DOHH2 (cell line): ENCODE measurements at regions not wholly inside any gene's neighbourhood (a gene's known extent, or its start where the extent isn't known, plus 50 kb on each side); places are given as distances from the start of the nearest gene placed in this dataset.

Source experiments
- H3F3A ChIP-seq: fragments of 200-600 bp; sonication (generic), shearing (Covaris generic); 2 replicates; pipeline ENCODE4 v1.6.0; 2016; ENCODE audit warnings: antibody characterized with exemption, mild to moderate bottlenecking; ENCODE audit not compliant: control insufficient read depth, insufficient read depth
- H3K27ac ChIP-seq: fragments of 200-600 bp; sonication (generic); 2 replicates; pipeline ENCODE4 v1.5.1; 2014; ENCODE audit warnings: low read depth, mild to moderate bottlenecking, low read length, moderate library complexity
- H3K27me3 ChIP-seq: fragments of 200-600 bp; sonication (generic); 2 replicates; pipeline ENCODE4 v1.6.1; 2014; ENCODE audit warnings: mild to moderate bottlenecking, low read length, mixed read lengths; ENCODE audit not compliant: control insufficient read depth
- H3K36me3 ChIP-seq: fragments of 200-600 bp; sonication (generic); 2 replicates; pipeline ENCODE4 v1.6.1; 2014; ENCODE audit warnings: mild to moderate bottlenecking, low read length, moderate library complexity, mixed read lengths; ENCODE audit not compliant: control insufficient read depth
- H3K4me1 ChIP-seq: fragments of 200-600 bp; sonication (generic); 2 replicates; pipeline ENCODE4 v1.6.1; 2014; ENCODE audit warnings: mild to moderate bottlenecking, low read length, mixed read lengths; ENCODE audit not compliant: control insufficient read depth
- H3K4me2 ChIP-seq: fragments of 200-600 bp; sonication (generic); 2 replicates; pipeline ENCODE4 v1.6.0; 2014; ENCODE audit warnings: mild to moderate bottlenecking, low read length, moderate library complexity
- H3K4me3 ChIP-seq: fragments of 200-600 bp; sonication (generic); 2 replicates; pipeline ENCODE4 v1.5.1; 2014; ENCODE audit warnings: mild to moderate bottlenecking, low read length, mixed read lengths
- H3K79me2 ChIP-seq: fragments of 200-600 bp; sonication (generic); 2 replicates; pipeline ENCODE4 v1.6.1; 2014; ENCODE audit warnings: mild to moderate bottlenecking, low read length, mixed read lengths; ENCODE audit not compliant: control insufficient read depth
- H3K9me2 ChIP-seq: fragments of 200-600 bp; sonication (generic); replicated peaks from 2 replicates; pipeline ENCODE4 v1.6.1; 2014; ENCODE audit warnings: mild to moderate bottlenecking, low read length, mixed read lengths; ENCODE audit not compliant: control insufficient read depth
- H3K9me3 ChIP-seq: fragments of 200-600 bp; sonication (generic); 2 replicates; pipeline ENCODE4 v1.6.1; 2014; ENCODE audit warnings: antibody characterized with exemption, low read length, mixed read lengths; ENCODE audit not compliant: control insufficient read depth, insufficient read depth
- H4K20me1 ChIP-seq: fragments of 200-600 bp; sonication (generic); 2 replicates; pipeline ENCODE4 v1.6.0; 2014; ENCODE audit warnings: low read depth, mild to moderate bottlenecking, antibody characterized with exemption, low read length, moderate library complexity; ENCODE audit not compliant: control insufficient read depth, insufficient read depth
- EZH2phosphoT487 ChIP-seq: fragments of 200-600 bp; sonication (generic); IDR thresholded peaks from 2 replicates; pipeline ENCODE4 v1.6.1; 2017; ENCODE audit warnings: borderline replicate concordance, mild to moderate bottlenecking, antibody characterized with exemption, low read length, moderate library complexity, mixed read lengths
- TF ChIP-seq, protein P1 (sequence below): fragments of 200-600 bp; sonication (generic); IDR thresholded peaks from one replicate; pipeline ENCODE4 v1.5.1; 2014; ENCODE audit warnings: antibody characterized with exemption, mild to moderate bottlenecking, low read depth, low read length; ENCODE audit not compliant: poor library complexity, severe bottlenecking

DNA sequence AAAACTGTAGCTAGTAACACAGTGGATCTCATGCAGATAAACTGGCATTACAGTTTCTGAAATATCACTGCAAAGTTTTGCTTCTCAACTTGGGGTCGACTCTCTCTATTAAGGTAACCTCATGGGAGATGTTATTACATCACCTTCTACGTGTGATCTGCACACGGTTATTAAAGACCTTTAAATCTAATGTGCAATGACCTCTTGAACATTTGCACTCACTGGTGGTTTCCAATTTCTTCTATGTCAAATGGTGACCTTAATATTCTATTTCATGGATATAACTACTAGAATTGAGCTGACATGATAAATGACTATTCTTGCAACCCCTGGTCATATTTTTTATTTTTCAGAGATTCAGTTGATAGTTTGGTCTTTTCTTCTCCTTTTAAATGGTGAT lies 191.3 kb downstream of the PPP1R3A start:
- Histone ChIP-seq H3K79me2 (no peaks in the 10 kb centered on the region), H3K4me3 (no peak overlapping the region), H3K9me2 (no peaks in the 10 kb centered on the region), H3K36me3 (no peaks in the 10 kb centered on the region), H3K27me3 (no peaks in the 10 kb centered on the region), H3K4me2 (no peak overlapping the region), H3F3A (no peaks in the 10 kb centered on the region), H3K4me1 (no peaks in the 10 kb centered on the region), H4K20me1 (no peaks in the 10 kb centered on the region), H3K27ac (no peak overlapping the region), H3K9me3 (no peaks in the 10 kb centered on the region)
- TF ChIP-seq EZH2phosphoT487, result no peak
- TF ChIP-seq, protein P1, sequence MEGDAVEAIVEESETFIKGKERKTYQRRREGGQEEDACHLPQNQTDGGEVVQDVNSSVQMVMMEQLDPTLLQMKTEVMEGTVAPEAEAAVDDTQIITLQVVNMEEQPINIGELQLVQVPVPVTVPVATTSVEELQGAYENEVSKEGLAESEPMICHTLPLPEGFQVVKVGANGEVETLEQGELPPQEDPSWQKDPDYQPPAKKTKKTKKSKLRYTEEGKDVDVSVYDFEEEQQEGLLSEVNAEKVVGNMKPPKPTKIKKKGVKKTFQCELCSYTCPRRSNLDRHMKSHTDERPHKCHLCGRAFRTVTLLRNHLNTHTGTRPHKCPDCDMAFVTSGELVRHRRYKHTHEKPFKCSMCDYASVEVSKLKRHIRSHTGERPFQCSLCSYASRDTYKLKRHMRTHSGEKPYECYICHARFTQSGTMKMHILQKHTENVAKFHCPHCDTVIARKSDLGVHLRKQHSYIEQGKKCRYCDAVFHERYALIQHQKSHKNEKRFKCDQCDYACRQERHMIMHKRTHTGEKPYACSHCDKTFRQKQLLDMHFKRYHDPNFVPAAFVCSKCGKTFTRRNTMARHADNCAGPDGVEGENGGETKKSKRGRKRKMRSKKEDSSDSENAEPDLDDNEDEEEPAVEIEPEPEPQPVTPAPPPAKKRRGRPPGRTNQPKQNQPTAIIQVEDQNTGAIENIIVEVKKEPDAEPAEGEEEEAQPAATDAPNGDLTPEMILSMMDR, result no peak

DNA sequence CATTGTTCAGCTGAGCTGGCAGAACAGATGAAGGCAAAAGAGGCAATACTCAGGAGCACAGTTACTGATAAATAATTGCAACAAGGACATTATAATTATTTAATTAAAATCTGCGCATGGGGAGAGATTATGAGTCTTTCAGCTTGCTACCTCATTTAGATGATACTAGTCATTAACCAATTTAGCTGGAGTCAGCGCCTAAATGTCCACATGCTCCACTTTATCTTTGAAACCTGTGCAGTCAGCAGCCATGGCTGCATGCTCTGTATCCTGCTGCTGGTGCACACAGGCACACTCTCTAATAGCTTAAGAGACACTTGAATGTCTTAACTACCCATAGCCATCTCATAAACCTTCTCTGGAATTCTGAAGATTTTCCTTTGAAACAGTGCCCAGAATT lies 196.8 kb downstream of the PPP1R3A start:
- no peak overlapping the region for H3K4me2 ChIP-seq
- no peaks in the 10 kb centered on the region for H3K4me1 ChIP-seq
- H3K79me2 ChIP-seq, result no peaks in the 10 kb centered on the region
- H3K27ac ChIP-seq, result no peak overlapping the region
- H3K9me2 ChIP-seq, result no peaks in the 10 kb centered on the region
- no peaks in the 10 kb centered on the region for H3K9me3 ChIP-seq
- no peak overlapping the region for H3K4me3 ChIP-seq
- TF ChIP-seq EZH2phosphoT487, result no peak
- TF ChIP-seq, protein P1, result no peak
- H3K36me3 ChIP-seq, result no peaks in the 10 kb centered on the region
- H3K27me3 ChIP-seq, result no peaks in the 10 kb centered on the region
- no peaks in the 10 kb centered on the region for H4K20me1 ChIP-seq
- H3F3A ChIP-seq, result no peaks in the 10 kb centered on the region

DNA sequence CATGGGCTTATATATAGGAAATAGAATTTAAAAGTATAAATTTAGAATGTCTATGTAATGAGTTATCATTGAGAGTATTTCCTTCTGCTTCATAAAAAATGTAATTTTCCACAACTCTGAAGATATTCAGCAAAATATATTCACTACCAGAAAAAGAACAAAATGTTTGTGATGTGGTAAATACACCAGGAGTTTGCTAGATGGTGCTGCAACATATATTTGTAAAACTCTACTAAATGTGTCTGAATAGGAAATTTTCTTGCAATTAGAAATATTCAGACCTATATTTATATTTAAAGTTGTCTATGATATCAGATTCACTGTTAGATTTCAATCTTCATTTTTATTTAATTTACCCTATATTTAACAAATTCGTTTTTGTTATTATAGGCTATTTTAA lies 201.1 kb downstream of the PPP1R3A start:
- Histone ChIP-seq H3K27ac (no peak overlapping the region), H3K4me3 (no peak overlapping the region), H3K4me2 (no peak overlapping the region), H3K9me2 (no peaks in the 10 kb centered on the region), H3K79me2 (no peaks in the 10 kb centered on the region), H4K20me1 (no peaks in the 10 kb centered on the region), H3K4me1 (no peaks in the 10 kb centered on the region), H3F3A (no peaks in the 10 kb centered on the region), H3K27me3 (no peaks in the 10 kb centered on the region), H3K36me3 (no peaks in the 10 kb centered on the region), H3K9me3 (no peaks in the 10 kb centered on the region)
- no peak for TF ChIP-seq EZH2phosphoT487
- TF ChIP-seq, protein P1, result no peak
